ENCODE measurements at regions not wholly inside any gene's neighbourhood (a gene's known extent, or its start where the extent isn't known, plus 50 kb on each side); places are given as distances from the start of the nearest gene placed in this dataset.
"Not testable (repeated sequence)": the region's sequence is repeated elsewhere in the genome, so short reads cannot be mapped to it uniquely, and the experiment has no call there.

- Histone ChIP-seq H3K27ac (no peak overlapping the region), H3K4me1 (ENCODE audit: low read depth) (no peaks in the 10 kb centered on the region)
- TF ChIP-seq, protein P1, sequence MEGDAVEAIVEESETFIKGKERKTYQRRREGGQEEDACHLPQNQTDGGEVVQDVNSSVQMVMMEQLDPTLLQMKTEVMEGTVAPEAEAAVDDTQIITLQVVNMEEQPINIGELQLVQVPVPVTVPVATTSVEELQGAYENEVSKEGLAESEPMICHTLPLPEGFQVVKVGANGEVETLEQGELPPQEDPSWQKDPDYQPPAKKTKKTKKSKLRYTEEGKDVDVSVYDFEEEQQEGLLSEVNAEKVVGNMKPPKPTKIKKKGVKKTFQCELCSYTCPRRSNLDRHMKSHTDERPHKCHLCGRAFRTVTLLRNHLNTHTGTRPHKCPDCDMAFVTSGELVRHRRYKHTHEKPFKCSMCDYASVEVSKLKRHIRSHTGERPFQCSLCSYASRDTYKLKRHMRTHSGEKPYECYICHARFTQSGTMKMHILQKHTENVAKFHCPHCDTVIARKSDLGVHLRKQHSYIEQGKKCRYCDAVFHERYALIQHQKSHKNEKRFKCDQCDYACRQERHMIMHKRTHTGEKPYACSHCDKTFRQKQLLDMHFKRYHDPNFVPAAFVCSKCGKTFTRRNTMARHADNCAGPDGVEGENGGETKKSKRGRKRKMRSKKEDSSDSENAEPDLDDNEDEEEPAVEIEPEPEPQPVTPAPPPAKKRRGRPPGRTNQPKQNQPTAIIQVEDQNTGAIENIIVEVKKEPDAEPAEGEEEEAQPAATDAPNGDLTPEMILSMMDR (IDR thresholded peaks at IDR 0.05; ENCODE audit: low read depth, low read length) = no peak
Observed at GRCh38 chr6:142648036-142648451, 296.9 kb downstream of the HIVEP2 start.

DNA sequence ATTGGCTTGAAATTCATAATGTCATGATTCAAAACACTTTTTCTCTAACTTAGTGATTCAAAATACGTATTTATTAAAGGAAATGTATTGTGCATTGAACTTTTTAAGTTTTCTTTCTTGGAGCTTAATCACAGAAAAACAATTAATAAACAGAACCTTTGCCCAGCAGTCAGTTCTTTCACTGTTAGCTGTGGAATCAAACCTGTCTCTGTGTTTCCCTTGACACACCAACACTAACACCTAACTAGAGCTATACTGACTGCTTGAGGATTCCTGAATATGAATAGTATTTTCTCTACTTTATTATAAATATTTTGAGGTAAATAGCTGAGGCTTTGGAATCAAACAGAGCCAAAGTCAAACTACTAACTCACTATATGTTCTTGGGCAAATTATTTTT, 296.4 kb downstream of the HIVEP2 start:
- no peak for DNase-seq (ENCODE audit: low read depth in 1 of 2, low spot score in 1 of 2)
- no peaks in the 10 kb centered on the region for H3K27me3 ChIP-seq
- no peak overlapping the region for H3K4me3 ChIP-seq
- no peaks in the 10 kb centered on the region for H3K9me3 ChIP-seq (ENCODE audit: low read depth)
- TF ChIP-seq, protein P1 (IDR thresholded peaks at IDR 0.05; ENCODE audit: low read depth, low read length) = no peak
- no peaks in the 10 kb centered on the region for H3K36me3 ChIP-seq
- H3K27ac ChIP-seq = no peak overlapping the region
- no peaks in the 10 kb centered on the region for H3K4me1 ChIP-seq (ENCODE audit: low read depth)

More at GRCh38 chr6:142648036-142648451, 296.9 kb downstream of the HIVEP2 start:
- H3K36me3 ChIP-seq = no peaks in the 10 kb centered on the region
- H3K9me3 ChIP-seq (ENCODE audit: low read depth) = no peaks in the 10 kb centered on the region
- no peaks in the 10 kb centered on the region for H3K27me3 ChIP-seq
- no peak for DNase-seq (ENCODE audit: low read depth in 1 of 2, low spot score in 1 of 2)
- H3K4me3 ChIP-seq = no peak overlapping the region

- not testable (repeated sequence) for H3K4me3 ChIP-seq; H3K4me1 ChIP-seq (ENCODE audit: low read depth); DNase-seq (ENCODE audit: low read depth in 1 of 2, low spot score in 1 of 2); H3K9me3 ChIP-seq (ENCODE audit: low read depth); H3K36me3 ChIP-seq; H3K27me3 ChIP-seq; H3K27ac ChIP-seq
Observed at GRCh38 chr6:142649438-142650234, 295.3 kb downstream of the HIVEP2 start.

GRCh38 chr6:142651384-142651783, 293.6 kb downstream of the HIVEP2 start:
- Histone ChIP-seq H3K4me1 (ENCODE audit: low read depth) (no peaks in the 10 kb centered on the region), H3K36me3 (no peaks in the 10 kb centered on the region)

GRCh38 chr6:142653710-142654420, 291.1 kb downstream of the HIVEP2 start:
- no peak overlapping the region for H3K27ac ChIP-seq
- no peaks in the 10 kb centered on the region for H3K4me1 ChIP-seq (ENCODE audit: low read depth)
- no peaks in the 10 kb centered on the region for H3K9me3 ChIP-seq (ENCODE audit: low read depth)
- TF ChIP-seq, protein P1 (IDR thresholded peaks at IDR 0.05; ENCODE audit: low read depth, low read length) = no peak
- no peaks in the 10 kb centered on the region for H3K36me3 ChIP-seq
- H3K4me3 ChIP-seq = no peak overlapping the region
- DNase-seq (ENCODE audit: low read depth in 1 of 2, low spot score in 1 of 2) = no peak
- H3K27me3 ChIP-seq = no peaks in the 10 kb centered on the region

More at GRCh38 chr6:142651384-142651783, 293.6 kb downstream of the HIVEP2 start:
- H3K27me3 ChIP-seq = no peaks in the 10 kb centered on the region
- H3K4me3 ChIP-seq = no peak overlapping the region
- DNase-seq (ENCODE audit: low read depth in 1 of 2, low spot score in 1 of 2) = no peak
- TF ChIP-seq, protein P1 (IDR thresholded peaks at IDR 0.05; ENCODE audit: low read depth, low read length) = no peak
- no peak overlapping the region for H3K27ac ChIP-seq
- no peaks in the 10 kb centered on the region for H3K9me3 ChIP-seq (ENCODE audit: low read depth)

GRCh38 chr6:142659661-142660060, 285.3 kb downstream of the HIVEP2 start:
- Histone ChIP-seq H3K27me3 (no peaks in the 10 kb centered on the region), H3K27ac (no peak overlapping the region), H3K4me3 (no peak overlapping the region)

More at GRCh38 chr6:142659661-142660060, 285.3 kb downstream of the HIVEP2 start:
- Histone ChIP-seq H3K9me3 (ENCODE audit: low read depth) (no peaks in the 10 kb centered on the region), H3K4me1 (ENCODE audit: low read depth) (no peaks in the 10 kb centered on the region), H3K36me3 (no peaks in the 10 kb centered on the region)
- no peak for DNase-seq (ENCODE audit: low read depth in 1 of 2, low spot score in 1 of 2)
- TF ChIP-seq, protein P1 (IDR thresholded peaks at IDR 0.05; ENCODE audit: low read depth, low read length) = no peak

Measured in cardiac muscle cell (in vitro differentiated cells and primary cell).